Transverse colon (tissue), 4 donors: ENCODE measurements at regions not wholly inside any gene's neighbourhood (a gene's known extent, or its start where the extent isn't known, plus 50 kb on each side); places are given as distances from the start of the nearest gene placed in this dataset.

Experiments used
- DNase-seq: peaks from one replicate; pipeline ENCODE4 v3.0.0-alpha.2; 2019
- H3K27ac ChIP-seq, 4 donors: fragments of 200-600 bp; sonication (generic); 2 replicates each; pipeline ENCODE4 v1.5.1; 2016 to 2018; ENCODE audit warnings: inconsistent platforms in 4 of 4
- H3K27me3 ChIP-seq: fragments of 200-600 bp; sonication (generic); 2 replicates; pipeline ENCODE4 v1.5.1; 2017; ENCODE audit warnings: inconsistent platforms
- H3K36me3 ChIP-seq, 4 donors: fragments of 200-600 bp; sonication (generic); 2 replicates each; pipeline ENCODE4 v1.5.1; 2017 to 2019; ENCODE audit warnings: inconsistent platforms in 4 of 4
- H3K4me1 ChIP-seq, 4 donors: fragments of 200-600 bp; sonication (generic); 2 replicates each; pipeline ENCODE4 v1.5.1; 2017 to 2020; ENCODE audit warnings: inconsistent platforms in 4 of 4
- H3K4me3 ChIP-seq, 4 donors: fragments of 200-600 bp; sonication (generic); 1 replicate in 1 of 4; 2 replicates in 3 of 4; pipeline versions ENCODE4 v1.5.1 to v1.6.1; 2017 to 2019; ENCODE audit warnings: inconsistent platforms in 4 of 4
- H3K9me3 ChIP-seq, 2 donors: fragments of 200-600 bp; sonication (generic); 2 replicates each; pipeline ENCODE4 v1.5.1; 2017 to 2019; ENCODE audit warnings: inconsistent platforms in 2 of 2
- EP300 ChIP-seq: sonication (generic); formaldehyde crosslinking; IDR thresholded peaks from one replicate; pipeline ENCODE4 v1.6.1; 2017; ENCODE audit warnings: antibody characterized with exemption, low read depth
- POLR2A ChIP-seq: fragments of 450-650 bp; IDR thresholded peaks from one replicate; pipeline ENCODE4 v1.6.1; 2016; ENCODE audit warnings: antibody characterized with exemption, mild to moderate bottlenecking, moderate library complexity
- POLR2AphosphoS5 ChIP-seq, 3 donors: sonication (generic); formaldehyde crosslinking; IDR thresholded peaks; one replicate each; pipeline ENCODE4 v1.6.1; 2016; ENCODE audit warnings: antibody characterized with exemption in 3 of 3
- WGBS, 2 donors: methylation state at CpG; one replicate each; pipeline ENCODE4 v1.1.5; 2018; ENCODE audit warnings: low coverage in 1 of 2; 5-methylcytosine and 5-hydroxymethylcytosine counted together
- in situ Hi-C, 4 donors: fragments of 200-750 bp; cut with MboI; loops; one replicate each; pipeline versions ENCODE4 v1.15.0 to v1.15.1; 2017; ENCODE audit warnings: low sequenced_read_pairs in 3 of 4, low pct_ligation_motif_present in 1 of 4, low pct_unique_long_range_greater_than_20kb in 1 of 4
- intact Hi-C: fragments of 100-400 bp; cut with DNase I; formaldehyde crosslinking; loops from one replicate; pipeline ENCODE4 v1.15.1; 2023; ENCODE audit warnings: low total_unique reads
- TF ChIP-seq, protein P1 (sequence below), 5 experiments: fragments of 200-600 bp in 3 of 5; fragments of 450-650 bp in 2 of 5; sonication (generic) in 3 of 5; IDR thresholded peaks; 1 replicate in 2 of 5; 2 replicates in 3 of 5; pipeline ENCODE4 v1.5.1; 2016 to 2017; ENCODE audit warnings: antibody characterized with exemption in 5 of 5, inconsistent platforms in 3 of 5, mild to moderate bottlenecking in 2 of 5, moderate library complexity in 1 of 5

DNA sequence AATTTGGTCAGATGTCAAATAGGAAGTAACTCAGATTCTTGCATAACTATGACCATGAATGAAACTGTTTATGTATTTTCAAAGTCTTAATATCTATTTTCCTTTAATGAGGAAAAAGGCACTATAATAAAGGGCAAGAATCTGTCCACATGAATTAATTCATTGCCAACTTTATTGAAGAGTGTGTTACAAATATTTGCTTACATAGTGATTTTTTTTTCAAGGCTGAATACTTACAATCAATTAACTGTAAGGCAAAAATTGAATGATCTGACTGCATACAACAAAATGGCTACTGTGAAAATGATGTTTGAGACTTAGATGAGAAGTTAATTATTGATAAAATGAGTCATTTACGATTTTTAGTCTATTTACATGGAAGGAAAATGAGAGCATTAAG is 475.0 kb downstream of the DNAJB9 start:
- Histone ChIP-seq H3K9me3 (peaks cover 0 to 5% of the 10 kb centered on the region in 2 donors), H3K4me3 (no peak overlapping the region), H3K36me3 (no peaks in the 10 kb centered on the region), H3K4me1 (no peaks in the 10 kb centered on the region), H3K27ac (no peak overlapping the region), H3K27me3 (no peaks in the 10 kb centered on the region)
- in situ Hi-C loops (no loop called here), intact Hi-C loops (no loop called here)
- 20 to 35% methylated on average over 1 of the region's 1 CpG for WGBS, 2 donors
- no peak for DNase-seq
- TF ChIP-seq POLR2A (no peak), POLR2AphosphoS5 (IDR thresholded peaks at IDR 0.05) (no peak), EP300 (no peak)
- TF ChIP-seq, protein P1, sequence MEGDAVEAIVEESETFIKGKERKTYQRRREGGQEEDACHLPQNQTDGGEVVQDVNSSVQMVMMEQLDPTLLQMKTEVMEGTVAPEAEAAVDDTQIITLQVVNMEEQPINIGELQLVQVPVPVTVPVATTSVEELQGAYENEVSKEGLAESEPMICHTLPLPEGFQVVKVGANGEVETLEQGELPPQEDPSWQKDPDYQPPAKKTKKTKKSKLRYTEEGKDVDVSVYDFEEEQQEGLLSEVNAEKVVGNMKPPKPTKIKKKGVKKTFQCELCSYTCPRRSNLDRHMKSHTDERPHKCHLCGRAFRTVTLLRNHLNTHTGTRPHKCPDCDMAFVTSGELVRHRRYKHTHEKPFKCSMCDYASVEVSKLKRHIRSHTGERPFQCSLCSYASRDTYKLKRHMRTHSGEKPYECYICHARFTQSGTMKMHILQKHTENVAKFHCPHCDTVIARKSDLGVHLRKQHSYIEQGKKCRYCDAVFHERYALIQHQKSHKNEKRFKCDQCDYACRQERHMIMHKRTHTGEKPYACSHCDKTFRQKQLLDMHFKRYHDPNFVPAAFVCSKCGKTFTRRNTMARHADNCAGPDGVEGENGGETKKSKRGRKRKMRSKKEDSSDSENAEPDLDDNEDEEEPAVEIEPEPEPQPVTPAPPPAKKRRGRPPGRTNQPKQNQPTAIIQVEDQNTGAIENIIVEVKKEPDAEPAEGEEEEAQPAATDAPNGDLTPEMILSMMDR (IDR thresholded peaks at IDR 0.05) = no peak

DNA sequence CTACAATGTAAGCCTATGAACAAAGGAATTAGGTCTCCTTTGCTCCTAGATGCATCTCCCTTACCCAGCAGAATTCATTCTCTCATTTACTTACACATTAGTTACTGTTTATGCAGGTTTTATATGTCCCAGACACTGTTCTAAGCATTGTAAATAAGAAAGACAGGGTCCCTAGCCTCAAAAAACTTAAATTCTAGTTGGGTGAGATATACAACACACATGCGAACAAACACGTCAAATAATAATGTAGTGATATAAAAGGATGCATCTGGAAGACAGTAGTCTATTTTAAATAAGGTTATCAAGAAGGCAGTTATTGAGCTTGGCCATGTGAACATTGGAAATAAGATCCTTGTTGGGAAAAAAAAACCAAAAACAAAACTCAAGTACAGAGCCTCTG is 479.7 kb downstream of the DNAJB9 start:
- no peaks in the 10 kb centered on the region for H3K4me1 ChIP-seq
- TF ChIP-seq, protein P1 (IDR thresholded peaks at IDR 0.05) = no peak
- TF ChIP-seq POLR2A (no peak), POLR2AphosphoS5 (IDR thresholded peaks at IDR 0.05) (no peak), EP300 (no peak)
- peaks cover 0 to 5% of the 10 kb centered on the region in 2 donors for H3K9me3 ChIP-seq
- intact Hi-C loops = no loop called here
- in situ Hi-C loops = no loop called here
- no peak for DNase-seq
- H3K36me3 ChIP-seq = no peaks in the 10 kb centered on the region
- no peak overlapping the region for H3K27ac ChIP-seq
- H3K4me3 ChIP-seq = no peak overlapping the region
- H3K27me3 ChIP-seq = no peaks in the 10 kb centered on the region
- 94 to 96% methylated on average over 2 of the region's 2 CpGs for WGBS, 2 donors

DNA sequence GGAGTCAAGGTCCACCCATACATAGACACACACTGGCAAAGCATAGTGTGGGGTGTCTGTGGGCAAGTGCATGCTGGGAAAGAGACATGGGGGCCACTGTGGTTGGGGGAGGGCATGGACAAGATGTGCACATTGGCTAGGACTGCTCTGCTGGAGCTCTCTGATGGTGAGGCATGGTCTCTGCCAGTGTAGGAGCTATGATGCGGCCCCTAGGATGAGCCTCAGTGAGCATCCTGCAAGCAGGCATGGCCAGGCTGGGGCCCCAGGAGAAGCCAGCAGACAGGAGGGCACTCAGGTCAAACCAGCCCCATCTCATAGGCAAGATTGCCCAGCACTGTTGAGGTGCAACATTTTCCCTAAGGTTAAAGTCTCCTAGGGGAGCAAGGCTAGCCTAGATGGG is 489.4 kb downstream of the DNAJB9 start:
- Histone ChIP-seq H3K4me3 (no peak overlapping the region), H3K4me1 (no peaks in the 10 kb centered on the region), H3K9me3 (no peaks in the 10 kb centered on the region), H3K27me3 (no peaks in the 10 kb centered on the region), H3K27ac (no peak overlapping the region), H3K36me3 (no peaks in the 10 kb centered on the region)
- intact Hi-C loops (no loop called here), in situ Hi-C loops (no loop called here)
- no peak for TF ChIP-seq POLR2AphosphoS5 (IDR thresholded peaks at IDR 0.05)
- 80% methylated on average over 1 of the region's 1 CpG; no CpG with 5 or more reads in 1 of the 2 donors for WGBS, 2 donors
- DNase-seq = no peak

DNA sequence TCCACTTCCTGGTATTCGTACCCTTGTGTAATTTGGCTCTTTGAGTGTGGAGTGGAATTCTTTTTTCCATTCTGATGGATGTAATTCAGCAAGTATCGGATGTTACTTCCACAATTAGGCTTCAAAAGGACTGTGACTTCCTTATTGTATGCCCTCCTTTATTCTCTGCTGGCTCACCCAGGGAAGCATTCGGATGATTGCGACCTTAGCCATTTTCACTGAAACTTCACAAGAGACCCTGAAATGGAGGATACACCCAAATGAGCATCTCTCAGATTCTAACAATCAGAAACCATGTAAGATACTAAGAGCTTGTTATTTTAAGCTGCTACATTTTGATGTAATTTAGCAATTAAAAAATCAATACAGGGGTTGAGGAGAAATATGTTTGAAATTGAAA is 493.1 kb downstream of the DNAJB9 start:
- intact Hi-C loops = no loop called here

DNA sequence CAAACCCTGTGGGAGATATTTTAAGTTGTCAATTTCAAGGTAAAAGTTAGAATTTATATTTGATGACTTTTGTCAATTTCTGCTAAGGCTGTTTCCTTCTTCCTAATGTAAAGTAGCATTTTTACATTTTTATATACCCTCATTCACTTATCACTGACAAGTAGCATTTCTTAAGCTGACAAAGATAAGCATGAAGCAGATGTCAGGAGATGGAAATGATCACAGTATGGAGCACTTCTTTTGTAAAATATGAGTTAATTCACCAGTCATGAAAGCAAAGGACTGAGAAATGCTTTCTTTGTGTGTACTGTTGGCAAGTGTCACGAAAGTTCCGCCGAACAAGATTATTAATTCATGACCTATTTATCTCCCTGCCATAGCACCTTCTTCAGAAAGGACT is 503.9 kb downstream of the DNAJB9 start:
- H3K4me3 ChIP-seq = no peak overlapping the region
- H3K27me3 ChIP-seq = no peaks in the 10 kb centered on the region
- intact Hi-C loops = no loop called here
- no peak overlapping the region for H3K27ac ChIP-seq
- WGBS, 2 donors = 91 to 100% methylated on average over 3 of the region's 3 CpGs
- in situ Hi-C loops = no loop called here
- H3K36me3 ChIP-seq = no peaks in the 10 kb centered on the region
- DNase-seq = no peak
- TF ChIP-seq, protein P1 (IDR thresholded peaks at IDR 0.05) = no peak
- no peak for TF ChIP-seq POLR2AphosphoS5 (IDR thresholded peaks at IDR 0.05)
- TF ChIP-seq EP300 = no peak
- TF ChIP-seq POLR2A = no peak
- no peaks in the 10 kb centered on the region for H3K4me1 ChIP-seq
- H3K9me3 ChIP-seq = no peaks in the 10 kb centered on the region

More for the DNA sequence above, 493.1 kb downstream of the DNAJB9 start:
- Histone ChIP-seq H3K36me3 (no peaks in the 10 kb centered on the region), H3K4me1 (no peaks in the 10 kb centered on the region), H3K4me3 (no peak overlapping the region), H3K27me3 (no peaks in the 10 kb centered on the region), H3K9me3 (no peaks in the 10 kb centered on the region), H3K27ac (no peak overlapping the region)
- in situ Hi-C loops = no loop called here
- 71 to 80% methylated on average over 4 of the region's 4 CpGs for WGBS, 2 donors
- DNase-seq = no peak
- TF ChIP-seq, protein P1 (IDR thresholded peaks at IDR 0.05) = no peak
- TF ChIP-seq EP300 (no peak), POLR2AphosphoS5 (IDR thresholded peaks at IDR 0.05) (no peak), POLR2A (no peak)
